ENCODE measurements at regions not wholly inside any gene's neighbourhood (a gene's known extent, or its start where the extent isn't known, plus 50 kb on each side); places are given as distances from the start of the nearest gene placed in this dataset.

GRCh38 chr12:114873656-114874055 is 189.7 kb upstream of the TBX3 start:
- TF ChIP-seq CTCF (IDR thresholded peaks at IDR 0.05), result no peak
- TF ChIP-seq USF2 (IDR thresholded peaks at IDR 0.05), result no peak
- TF ChIP-seq, protein P1, sequence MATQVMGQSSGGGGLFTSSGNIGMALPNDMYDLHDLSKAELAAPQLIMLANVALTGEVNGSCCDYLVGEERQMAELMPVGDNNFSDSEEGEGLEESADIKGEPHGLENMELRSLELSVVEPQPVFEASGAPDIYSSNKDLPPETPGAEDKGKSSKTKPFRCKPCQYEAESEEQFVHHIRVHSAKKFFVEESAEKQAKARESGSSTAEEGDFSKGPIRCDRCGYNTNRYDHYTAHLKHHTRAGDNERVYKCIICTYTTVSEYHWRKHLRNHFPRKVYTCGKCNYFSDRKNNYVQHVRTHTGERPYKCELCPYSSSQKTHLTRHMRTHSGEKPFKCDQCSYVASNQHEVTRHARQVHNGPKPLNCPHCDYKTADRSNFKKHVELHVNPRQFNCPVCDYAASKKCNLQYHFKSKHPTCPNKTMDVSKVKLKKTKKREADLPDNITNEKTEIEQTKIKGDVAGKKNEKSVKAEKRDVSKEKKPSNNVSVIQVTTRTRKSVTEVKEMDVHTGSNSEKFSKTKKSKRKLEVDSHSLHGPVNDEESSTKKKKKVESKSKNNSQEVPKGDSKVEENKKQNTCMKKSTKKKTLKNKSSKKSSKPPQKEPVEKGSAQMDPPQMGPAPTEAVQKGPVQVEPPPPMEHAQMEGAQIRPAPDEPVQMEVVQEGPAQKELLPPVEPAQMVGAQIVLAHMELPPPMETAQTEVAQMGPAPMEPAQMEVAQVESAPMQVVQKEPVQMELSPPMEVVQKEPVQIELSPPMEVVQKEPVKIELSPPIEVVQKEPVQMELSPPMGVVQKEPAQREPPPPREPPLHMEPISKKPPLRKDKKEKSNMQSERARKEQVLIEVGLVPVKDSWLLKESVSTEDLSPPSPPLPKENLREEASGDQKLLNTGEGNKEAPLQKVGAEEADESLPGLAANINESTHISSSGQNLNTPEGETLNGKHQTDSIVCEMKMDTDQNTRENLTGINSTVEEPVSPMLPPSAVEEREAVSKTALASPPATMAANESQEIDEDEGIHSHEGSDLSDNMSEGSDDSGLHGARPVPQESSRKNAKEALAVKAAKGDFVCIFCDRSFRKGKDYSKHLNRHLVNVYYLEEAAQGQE (IDR thresholded peaks at IDR 0.05), result no peak
- no peak for TF ChIP-seq JUNB (IDR thresholded peaks at IDR 0.05)
- no peak for TF ChIP-seq RARB (CRISPR knock-in tag; IDR thresholded peaks at IDR 0.05)
- no peak for TF ChIP-seq GATA3 (IDR thresholded peaks at IDR 0.05; ENCODE audit: borderline replicate concordance)

Measured in A549 (cell line).